Natural killer cell (primary cell): ENCODE measurements at regions not wholly inside any gene's neighbourhood (a gene's known extent, or its start where the extent isn't known, plus 50 kb on each side); places are given as distances from the start of the nearest gene placed in this dataset.

ENCODE experiments used
- ATAC-seq, 3 donors: fragments of 150-1000 bp in 2 of 3; fragments of 200-7000 bp in 1 of 3; cut with Tn5 transposase; 1 replicate in 1 of 3; 2 replicates in 2 of 3; pipeline ENCODE4 v1.10.0; 2021; ENCODE audit warnings: mild to moderate bottlenecking in 2 of 3, moderate library complexity in 2 of 3
- DNase-seq, 2 donors: peaks; one replicate each; pipeline versions ENCODE4 v3.0.0 to v3.0.0-alpha.2; 2013 to 2021; ENCODE audit warnings: mixed read lengths in 1 of 2
- H3K27ac ChIP-seq: one replicate; pipeline ENCODE4 v1.5.1; 2013; ENCODE audit warnings: mild to moderate bottlenecking, low read length
- H3K27me3 ChIP-seq: one replicate; pipeline ENCODE4 v1.6.1; 2013; ENCODE audit warnings: low read length; ENCODE audit not compliant: control insufficient read depth, insufficient read depth
- H3K36me3 ChIP-seq: one replicate; pipeline ENCODE4 v1.6.1; 2013; ENCODE audit warnings: low read length; ENCODE audit not compliant: control insufficient read depth, insufficient read depth
- H3K4me1 ChIP-seq: one replicate; pipeline ENCODE4 v1.6.1; 2013; ENCODE audit warnings: low read length; ENCODE audit not compliant: control insufficient read depth, insufficient read depth
- H3K4me3 ChIP-seq: one replicate; pipeline ENCODE4 v1.5.1; 2013; ENCODE audit warnings: low read length
- H3K9me3 ChIP-seq: one replicate; pipeline ENCODE4 v1.6.1; 2013; ENCODE audit warnings: low read length; ENCODE audit not compliant: control insufficient read depth, insufficient read depth
- H3K27ac Mint-ChIP-seq, 2 donors: one replicate each; pipeline ENCODE4 v1.8.0; 2022; ENCODE audit warnings: mild to moderate bottlenecking in 2 of 2, mixed read lengths in 2 of 2, moderate library complexity in 1 of 2
- H3K27me3 Mint-ChIP-seq, 2 donors: one replicate each; pipeline ENCODE4 v1.8.0; 2022; ENCODE audit warnings: low read depth in 2 of 2, mixed read lengths in 2 of 2
- H3K36me3 Mint-ChIP-seq: one replicate; pipeline ENCODE4 v1.8.0; 2022; ENCODE audit warnings: mixed read lengths
- H3K4me1 Mint-ChIP-seq, 2 donors: one replicate each; pipeline ENCODE4 v1.8.0; 2022; ENCODE audit warnings: mixed read lengths in 2 of 2
- H3K4me3 Mint-ChIP-seq: one replicate; pipeline ENCODE4 v1.8.0; 2022; ENCODE audit warnings: mild to moderate bottlenecking, moderate library complexity, mixed read lengths
- H3K9me3 Mint-ChIP-seq, 2 donors: one replicate each; pipeline ENCODE4 v1.8.0; 2022; ENCODE audit warnings: mixed read lengths in 2 of 2
- WGBS: methylation state at CpG from one replicate; pipeline ENCODE4 v1.1.7; 2013; ENCODE audit warnings: missing lambda C conversion rate; ENCODE audit not compliant: insufficient coverage; 5-methylcytosine and 5-hydroxymethylcytosine counted together
- intact Hi-C: fragments of 100-400 bp; cut with micrococcal nuclease; formaldehyde crosslinking; loops from one replicate; pipeline ENCODE4 v1.14.2; 2022
- TF ChIP-seq, protein P1 (sequence below): fragments of 200-600 bp; IDR thresholded peaks from one replicate; pipeline ENCODE4 v1.8.0; 2022; ENCODE audit warnings: antibody characterized with exemption

DNA sequence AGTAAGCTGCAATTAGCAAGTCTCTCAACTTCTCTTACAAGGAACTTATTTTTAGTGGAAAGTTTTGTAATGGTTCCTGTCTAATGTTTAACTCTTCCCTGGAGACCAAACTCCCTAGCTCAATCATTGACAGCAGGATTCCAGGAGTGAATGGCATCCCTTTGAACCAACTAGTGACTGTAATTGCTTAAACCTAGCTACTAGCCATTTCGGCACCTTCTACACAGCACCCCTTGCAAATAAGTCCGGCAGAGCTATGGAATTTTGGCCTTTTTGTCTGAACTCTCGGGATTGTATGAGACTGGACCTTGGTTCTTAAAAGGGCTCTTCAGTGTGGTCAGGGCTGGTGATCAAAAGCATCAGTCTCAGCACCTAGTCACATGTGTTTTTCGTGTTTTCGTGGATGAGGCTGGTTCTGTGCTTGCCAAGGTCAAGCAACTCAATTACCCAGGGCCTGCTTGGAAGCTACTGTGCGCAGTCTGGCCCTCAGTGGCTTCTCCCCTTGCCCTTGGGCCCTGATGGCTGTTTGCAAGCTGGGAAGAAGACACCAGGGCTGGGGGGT lies 135.3 kb upstream of the NEDD9 start:
- Histone ChIP-seq H3K4me1 (peaks cover 20% of the 10 kb centered on the region), H3K36me3 (peaks cover 3% of the 10 kb centered on the region), H3K4me3 (no peak overlapping the region), H3K27ac (peak overlapping the region; percentile 55), H3K9me3 (no peaks in the 10 kb centered on the region), H3K27me3 (no peaks in the 10 kb centered on the region)
- Mint-ChIP-seq H3K36me3 (peaks cover 7% of the 10 kb centered on the region), H3K4me3 (peak overlapping the region; percentile 73), H3K27ac (peak overlapping the region; percentile 86 to 96), H3K9me3 (no peaks in the 10 kb centered on the region), H3K4me1 (peaks cover 72 to 77% of the 10 kb centered on the region in 2 donors), H3K27me3 (no peaks in the 10 kb centered on the region)
- DNase-seq (no peak), ATAC-seq (no peak)
- 87% methylated on average over 5 of the region's 6 CpGs for WGBS
- intact Hi-C loops, result loop anchor here (2.0 to 5.0 kb wide), 3 partner anchors 50 to 645 kb away; partner anchors contain the start of gene HIVEP1
- TF ChIP-seq, protein P1, sequence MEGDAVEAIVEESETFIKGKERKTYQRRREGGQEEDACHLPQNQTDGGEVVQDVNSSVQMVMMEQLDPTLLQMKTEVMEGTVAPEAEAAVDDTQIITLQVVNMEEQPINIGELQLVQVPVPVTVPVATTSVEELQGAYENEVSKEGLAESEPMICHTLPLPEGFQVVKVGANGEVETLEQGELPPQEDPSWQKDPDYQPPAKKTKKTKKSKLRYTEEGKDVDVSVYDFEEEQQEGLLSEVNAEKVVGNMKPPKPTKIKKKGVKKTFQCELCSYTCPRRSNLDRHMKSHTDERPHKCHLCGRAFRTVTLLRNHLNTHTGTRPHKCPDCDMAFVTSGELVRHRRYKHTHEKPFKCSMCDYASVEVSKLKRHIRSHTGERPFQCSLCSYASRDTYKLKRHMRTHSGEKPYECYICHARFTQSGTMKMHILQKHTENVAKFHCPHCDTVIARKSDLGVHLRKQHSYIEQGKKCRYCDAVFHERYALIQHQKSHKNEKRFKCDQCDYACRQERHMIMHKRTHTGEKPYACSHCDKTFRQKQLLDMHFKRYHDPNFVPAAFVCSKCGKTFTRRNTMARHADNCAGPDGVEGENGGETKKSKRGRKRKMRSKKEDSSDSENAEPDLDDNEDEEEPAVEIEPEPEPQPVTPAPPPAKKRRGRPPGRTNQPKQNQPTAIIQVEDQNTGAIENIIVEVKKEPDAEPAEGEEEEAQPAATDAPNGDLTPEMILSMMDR, result no peak

DNA sequence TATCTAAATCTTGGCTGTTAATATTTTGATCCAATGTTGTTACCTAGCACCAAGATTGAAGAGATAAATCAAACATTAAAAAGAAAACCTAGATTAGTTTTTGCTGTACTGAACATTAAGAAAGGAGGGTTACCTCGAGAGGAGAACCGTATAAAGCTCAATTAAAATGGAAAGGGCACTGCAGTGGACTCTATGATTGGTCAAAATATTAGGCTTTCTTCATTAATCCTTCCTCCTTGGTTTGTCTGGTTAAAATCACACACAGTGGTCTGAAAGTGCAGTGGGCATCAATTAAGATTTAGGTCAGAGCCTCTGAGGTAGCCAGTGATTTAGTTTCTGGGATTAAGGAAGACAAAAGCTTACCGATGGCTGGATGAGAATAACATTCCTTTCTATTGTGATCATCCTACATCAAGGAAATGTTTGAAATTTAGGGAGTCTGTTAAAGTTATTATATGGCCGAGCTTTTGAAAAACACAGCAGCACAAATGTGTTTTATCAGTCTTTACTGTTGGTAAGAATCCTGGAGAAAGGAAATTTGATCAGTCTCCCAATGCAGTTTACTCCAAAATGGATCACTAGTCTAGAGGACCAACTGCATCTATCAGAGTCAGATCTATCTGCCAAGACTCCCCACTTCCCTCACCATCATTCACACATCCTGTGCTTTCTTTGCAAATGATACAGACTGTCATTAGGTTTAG lies 134.6 kb upstream of the NEDD9 start:
- Mint-ChIP-seq H3K4me3 (peak overlapping the region; percentile 73), H3K27me3 (no peaks in the 10 kb centered on the region), H3K4me1 (peaks cover 72 to 81% of the 10 kb centered on the region in 2 donors), H3K36me3 (peaks cover under 1% of the 10 kb centered on the region), H3K9me3 (no peaks in the 10 kb centered on the region), H3K27ac (peak overlapping the region; percentile 86 to 96)
- intact Hi-C loops, result loop anchor here (1.0 to 5.0 kb wide), 5 partner anchors 15 to 645 kb away; partner anchors contain the start of genes HIVEP1 and NEDD9
- H3K4me3 ChIP-seq, result no peak overlapping the region
- H3K4me1 ChIP-seq, result peaks cover 20% of the 10 kb centered on the region
- no peaks in the 10 kb centered on the region for H3K27me3 ChIP-seq
- ATAC-seq, result peak in 1 of 3 donors; percentile 55
- 97% methylated on average over 3 of the region's 4 CpGs for WGBS
- TF ChIP-seq, protein P1, result no peak
- peaks cover 3% of the 10 kb centered on the region for H3K36me3 ChIP-seq
- peak in 1 of 2 donors; percentile 33 for DNase-seq
- no peaks in the 10 kb centered on the region for H3K9me3 ChIP-seq
- peak overlapping the region; percentile 55 for H3K27ac ChIP-seq

DNA sequence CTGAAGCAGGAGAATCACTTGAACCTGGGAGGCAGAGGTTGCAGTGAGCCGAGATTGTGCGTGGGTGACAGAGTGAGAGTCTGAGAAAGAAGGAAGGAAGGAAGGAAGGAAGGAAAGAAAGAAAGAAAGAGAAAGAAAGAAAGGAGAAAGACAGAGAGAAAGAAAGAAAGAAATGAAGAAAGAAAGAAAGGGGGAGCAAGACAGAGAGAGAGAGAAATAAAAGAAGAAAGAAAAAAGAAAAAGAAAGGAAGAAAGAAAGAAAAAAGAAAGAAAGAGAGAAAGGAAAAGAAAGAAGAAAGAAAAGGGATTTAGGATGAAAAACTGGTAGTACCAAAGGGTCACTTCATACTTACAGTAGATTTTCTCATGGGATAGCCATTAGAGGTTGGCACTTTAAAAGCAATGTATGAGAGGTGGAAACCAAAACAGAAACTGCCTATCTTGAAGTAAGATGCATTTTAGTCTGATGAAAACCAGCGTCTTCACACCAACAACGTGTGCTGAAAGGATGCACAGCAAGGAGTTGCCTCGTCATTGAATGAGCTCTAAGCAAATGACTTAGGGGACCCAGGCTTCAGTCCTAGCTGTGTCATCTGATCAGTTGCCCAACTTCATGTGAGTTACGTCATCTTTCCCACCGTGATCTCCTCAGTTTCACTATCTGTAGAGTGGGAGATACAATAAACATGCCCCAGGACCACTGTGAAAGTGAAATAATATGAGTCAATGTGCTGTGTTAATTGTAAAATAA lies 133.9 kb upstream of the NEDD9 start:
- H3K36me3 Mint-ChIP-seq, result no peaks in the 10 kb centered on the region
- no peaks in the 10 kb centered on the region for H3K9me3 Mint-ChIP-seq
- no peaks in the 10 kb centered on the region for H3K9me3 ChIP-seq
- WGBS, result 47% methylated on average over 5 of the region's 7 CpGs
- intact Hi-C loops, result loop anchor here (1.0 to 5.0 kb wide), 5 partner anchors 16 to 646 kb away; partner anchors contain the start of genes HIVEP1 and NEDD9
- no peaks in the 10 kb centered on the region for H3K27me3 Mint-ChIP-seq
- peak overlapping the region; percentile 86 to 96 for H3K27ac Mint-ChIP-seq
- DNase-seq (peak; percentile 50 to 81), ATAC-seq (peak; percentile 95 to 97 (median 97))
- H3K4me3 Mint-ChIP-seq, result peak overlapping the region; percentile 73
- TF ChIP-seq, protein P1, result no peak
- H3K27ac ChIP-seq, result peak overlapping the region; percentile 55
- H3K4me1 ChIP-seq, result peaks cover 20% of the 10 kb centered on the region
- no peaks in the 10 kb centered on the region for H3K27me3 ChIP-seq
- no peak overlapping the region for H3K4me3 ChIP-seq
- H3K36me3 ChIP-seq, result peaks cover 3% of the 10 kb centered on the region
- H3K4me1 Mint-ChIP-seq, result peaks cover 76 to 82% of the 10 kb centered on the region in 2 donors
